ENCODE measurements at regions not wholly inside any gene's neighbourhood (a gene's known extent, or its start where the extent isn't known, plus 50 kb on each side); places are given as distances from the start of the nearest gene placed in this dataset.

GRCh38 chr2:215751200-215751910 lies 262.0 kb downstream of the MREG start:
- DNase-seq (ENCODE audit: low read depth) (peak; percentile 96), FAIRE-seq (no peak)
- Histone ChIP-seq H3K27me3 (ENCODE audit: control insufficient read depth, insufficient read depth, low read length) (no peaks in the 10 kb centered on the region), H3K36me3 (ENCODE audit: control insufficient read depth, insufficient read depth, low read length) (no peaks in the 10 kb centered on the region), H3K4me3 (ENCODE audit: low read depth, low read length) (no peak overlapping the region)
- TF ChIP-seq CTCF (IDR thresholded peaks at IDR 0.05; ENCODE audit: insufficient read depth, low read length, severe bottlenecking), result no peak

- no peak for TF ChIP-seq CTCF (IDR thresholded peaks at IDR 0.05; ENCODE audit: insufficient read depth, low read length, severe bottlenecking)
- FAIRE-seq, result no peak
- Histone ChIP-seq H3K27me3 (ENCODE audit: control insufficient read depth, insufficient read depth, low read length) (no peaks in the 10 kb centered on the region), H3K4me3 (ENCODE audit: low read depth, low read length) (no peak overlapping the region), H3K36me3 (ENCODE audit: control insufficient read depth, insufficient read depth, low read length) (no peaks in the 10 kb centered on the region)
- no peak for DNase-seq (ENCODE audit: low read depth)
Observed at GRCh38 chr2:215750763-215751162, 262.6 kb downstream of the MREG start.

- DNase-seq (ENCODE audit: low read depth), result peak; percentile 88
- TF ChIP-seq CTCF (IDR thresholded peaks at IDR 0.05; ENCODE audit: insufficient read depth, low read length, severe bottlenecking), result no peak
- FAIRE-seq, result no peak
- Histone ChIP-seq H3K4me3 (ENCODE audit: low read depth, low read length) (no peak overlapping the region), H3K27me3 (ENCODE audit: control insufficient read depth, insufficient read depth, low read length) (no peaks in the 10 kb centered on the region), H3K36me3 (ENCODE audit: control insufficient read depth, insufficient read depth, low read length) (no peaks in the 10 kb centered on the region)
Observed at GRCh38 chr2:215749092-215749957, 264.0 kb downstream of the MREG start.

- H3K36me3 ChIP-seq (ENCODE audit: control insufficient read depth, insufficient read depth, low read length), result no peaks in the 10 kb centered on the region
- no peak overlapping the region for H3K4me3 ChIP-seq (ENCODE audit: low read depth, low read length)
- DNase-seq (ENCODE audit: low read depth), result no peak
- no peaks in the 10 kb centered on the region for H3K27me3 ChIP-seq (ENCODE audit: control insufficient read depth, insufficient read depth, low read length)
- no peak for FAIRE-seq
- TF ChIP-seq CTCF (IDR thresholded peaks at IDR 0.05; ENCODE audit: insufficient read depth, low read length, severe bottlenecking), result no peak
Observed at GRCh38 chr2:215748446-215748845, 264.9 kb downstream of the MREG start.

- no peak for FAIRE-seq
- no peak overlapping the region for H3K4me3 ChIP-seq (ENCODE audit: low read depth, low read length)
Observed at GRCh38 chr2:215746887-215747615, 266.3 kb downstream of the MREG start.

More at GRCh38 chr2:215746887-215747615, 266.3 kb downstream of the MREG start:
- peak; percentile 88 for DNase-seq (ENCODE audit: low read depth)
- no peak for TF ChIP-seq CTCF (IDR thresholded peaks at IDR 0.05; ENCODE audit: insufficient read depth, low read length, severe bottlenecking)
- Histone ChIP-seq H3K36me3 (ENCODE audit: control insufficient read depth, insufficient read depth, low read length) (no peaks in the 10 kb centered on the region), H3K27me3 (ENCODE audit: control insufficient read depth, insufficient read depth, low read length) (no peaks in the 10 kb centered on the region)
